ENCODE measurements at regions not wholly inside any gene's neighbourhood (a gene's known extent, or its start where the extent isn't known, plus 50 kb on each side); places are given as distances from the start of the nearest gene placed in this dataset.
"Not testable (repeated sequence)": the region's sequence is repeated elsewhere in the genome, so short reads cannot be mapped to it uniquely, and the experiment has no call there.

GRCh38 chr1:5769146-5769545 is 223.1 kb downstream of the NPHP4 start:
- H3K27me3 ChIP-seq (ENCODE audit: insufficient read depth, low read length, poor library complexity) = peaks cover 3% of the 10 kb centered on the region
- H3K4me3 ChIP-seq (ENCODE audit: low read depth in 1 of 2, low read length in 2 of 2) = no peak overlapping the region
- H3K4me2 ChIP-seq (ENCODE audit: insufficient read depth, low read length) = no peak overlapping the region
- H3K36me3 ChIP-seq (ENCODE audit: insufficient read depth, low read length) = no peaks in the 10 kb centered on the region
- H3K9ac ChIP-seq (ENCODE audit: low read depth, low read length) = no peak overlapping the region
- no peaks in the 10 kb centered on the region for H4K20me1 ChIP-seq (ENCODE audit: insufficient read depth, low read length)
- no peak overlapping the region for H3K27ac ChIP-seq (ENCODE audit: low read length)
- no peak for ATAC-seq (ENCODE audit: insufficient read depth, low read depth)
- DNase-seq = no peak
- no peaks in the 10 kb centered on the region for H3K79me2 ChIP-seq (ENCODE audit: insufficient read depth, low read length)
- H3K9me3 ChIP-seq (ENCODE audit: insufficient read depth, low read length, severe bottlenecking) = no peaks in the 10 kb centered on the region
- TF ChIP-seq CTCF (IDR thresholded peaks at IDR 0.05; ENCODE audit: borderline replicate concordance, extremely low read depth, low read length, poor library complexity, severe bottlenecking) = no peak
- no peak for TF ChIP-seq EZH2 (IDR thresholded peaks at IDR 0.05; ENCODE audit: borderline replicate concordance, low read depth, low read length, severe bottlenecking)
- H3K4me1 ChIP-seq (ENCODE audit: insufficient read depth, low read length) = no peaks in the 10 kb centered on the region
- no peak overlapping the region for H2AFZ ChIP-seq (ENCODE audit: low read depth, low read length)

DNA sequence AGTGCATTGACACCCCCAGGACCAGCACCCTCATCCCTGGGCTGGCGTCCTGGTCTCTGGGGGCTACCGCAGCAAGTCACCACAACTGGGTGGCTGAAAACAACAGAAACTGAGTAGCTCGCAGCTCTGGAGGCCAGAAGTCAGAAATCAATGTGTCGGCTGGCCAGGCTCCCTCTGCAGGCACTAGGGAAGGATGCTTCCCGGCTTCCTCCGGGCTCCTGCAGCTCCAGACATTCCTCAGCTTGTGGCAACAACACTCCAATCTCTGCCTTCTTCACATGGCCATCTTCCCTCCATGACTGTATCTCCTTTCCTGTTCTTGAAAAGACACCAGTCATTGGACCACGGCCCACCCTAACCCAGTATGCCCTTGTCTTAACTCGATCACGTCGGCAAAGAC is 224.2 kb downstream of the NPHP4 start:
- TF ChIP-seq EZH2 (IDR thresholded peaks at IDR 0.05; ENCODE audit: borderline replicate concordance, low read depth, low read length, severe bottlenecking) = no peak
- TF ChIP-seq CTCF (IDR thresholded peaks at IDR 0.05; ENCODE audit: borderline replicate concordance, extremely low read depth, low read length, poor library complexity, severe bottlenecking) = no peak
- ATAC-seq (ENCODE audit: insufficient read depth, low read depth) (no peak), DNase-seq (no peak)
- no peaks in the 10 kb centered on the region for H3K79me2 ChIP-seq (ENCODE audit: insufficient read depth, low read length)
- no peaks in the 10 kb centered on the region for H3K36me3 ChIP-seq (ENCODE audit: insufficient read depth, low read length)
- H3K27ac ChIP-seq (ENCODE audit: low read length) = no peak overlapping the region
- H3K27me3 ChIP-seq (ENCODE audit: insufficient read depth, low read length, poor library complexity) = peaks cover 3% of the 10 kb centered on the region
- no peaks in the 10 kb centered on the region for H3K4me1 ChIP-seq (ENCODE audit: insufficient read depth, low read length)
- no peak overlapping the region for H3K4me2 ChIP-seq (ENCODE audit: insufficient read depth, low read length)
- no peak overlapping the region for H2AFZ ChIP-seq (ENCODE audit: low read depth, low read length)
- no peaks in the 10 kb centered on the region for H4K20me1 ChIP-seq (ENCODE audit: insufficient read depth, low read length)
- no peak overlapping the region for H3K4me3 ChIP-seq (ENCODE audit: low read depth in 1 of 2, low read length in 2 of 2)
- no peak overlapping the region for H3K9ac ChIP-seq (ENCODE audit: low read depth, low read length)
- peaks cover 4% of the 10 kb centered on the region for H3K9me3 ChIP-seq (ENCODE audit: insufficient read depth, low read length, severe bottlenecking)

DNA sequence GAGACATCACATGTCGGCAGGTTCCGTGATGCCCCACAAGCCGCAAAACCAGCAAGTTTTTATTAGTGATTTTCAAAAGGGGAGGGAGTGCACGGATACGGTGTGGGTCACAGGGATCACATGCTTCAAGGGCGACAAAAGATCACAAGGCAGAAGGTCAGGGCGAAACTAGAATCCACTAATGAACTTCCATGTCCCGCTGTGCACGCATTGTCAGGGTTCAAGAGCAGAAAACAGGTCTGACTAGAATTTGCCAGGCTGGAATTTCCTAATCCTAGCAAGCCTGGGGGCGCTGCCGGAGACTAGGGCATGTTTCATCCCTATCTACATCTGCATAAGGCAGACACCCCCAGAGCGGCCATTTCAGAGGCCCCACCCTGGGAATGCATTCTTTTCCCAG is 225.2 kb downstream of the NPHP4 start:
- not testable (repeated sequence) for ATAC-seq (ENCODE audit: insufficient read depth, low read depth); H3K79me2 ChIP-seq (ENCODE audit: insufficient read depth, low read length); H3K27ac ChIP-seq (ENCODE audit: low read length); H3K4me2 ChIP-seq (ENCODE audit: insufficient read depth, low read length); H2AFZ ChIP-seq (ENCODE audit: low read depth, low read length); DNase-seq; H3K9me3 ChIP-seq (ENCODE audit: insufficient read depth, low read length, severe bottlenecking); H3K4me3 ChIP-seq (ENCODE audit: low read depth in 1 of 2, low read length in 2 of 2); H3K36me3 ChIP-seq (ENCODE audit: insufficient read depth, low read length); H3K9ac ChIP-seq (ENCODE audit: low read depth, low read length); H4K20me1 ChIP-seq (ENCODE audit: insufficient read depth, low read length); H3K27me3 ChIP-seq (ENCODE audit: insufficient read depth, low read length, poor library complexity); H3K4me1 ChIP-seq (ENCODE audit: insufficient read depth, low read length)

- no peaks in the 10 kb centered on the region for H4K20me1 ChIP-seq (ENCODE audit: insufficient read depth, low read length)
- ATAC-seq (ENCODE audit: insufficient read depth, low read depth) = no peak
- no peak overlapping the region for H3K4me3 ChIP-seq (ENCODE audit: low read depth in 1 of 2, low read length in 2 of 2)
- H3K36me3 ChIP-seq (ENCODE audit: insufficient read depth, low read length) = no peaks in the 10 kb centered on the region
- peaks cover 4% of the 10 kb centered on the region for H3K9me3 ChIP-seq (ENCODE audit: insufficient read depth, low read length, severe bottlenecking)
- no peaks in the 10 kb centered on the region for H3K79me2 ChIP-seq (ENCODE audit: insufficient read depth, low read length)
- H3K27ac ChIP-seq (ENCODE audit: low read length) = no peak overlapping the region
- DNase-seq = no peak
- H3K9ac ChIP-seq (ENCODE audit: low read depth, low read length) = no peak overlapping the region
- H2AFZ ChIP-seq (ENCODE audit: low read depth, low read length) = no peak overlapping the region
- no peaks in the 10 kb centered on the region for H3K4me1 ChIP-seq (ENCODE audit: insufficient read depth, low read length)
- no peak overlapping the region for H3K4me2 ChIP-seq (ENCODE audit: insufficient read depth, low read length)
- peaks cover 3% of the 10 kb centered on the region for H3K27me3 ChIP-seq (ENCODE audit: insufficient read depth, low read length, poor library complexity)
- TF ChIP-seq CTCF (IDR thresholded peaks at IDR 0.05; ENCODE audit: borderline replicate concordance, extremely low read depth, low read length, poor library complexity, severe bottlenecking) (no peak), EZH2 (IDR thresholded peaks at IDR 0.05; ENCODE audit: borderline replicate concordance, low read depth, low read length, severe bottlenecking) (no peak)
Measured at GRCh38 chr1:5765997-5766913, 226.0 kb downstream of the NPHP4 start.
